A549 (cell line): ENCODE measurements at regions not wholly inside any gene's neighbourhood (a gene's known extent, or its start where the extent isn't known, plus 50 kb on each side); places are given as distances from the start of the nearest gene placed in this dataset.

Experiments
- ATAC-seq, 2 experiments: fragments of 200-7000 bp in 1 of 2; fragments of >200 bp in 1 of 2; cut with Nextera tagmentation in 1 of 2; cut with Tn5 transposase in 1 of 2; 3 replicates each; pipeline versions ENCODE4 v1.8.0 to v1.9.1; 2018 to 2020; ENCODE audit warnings: mild to moderate bottlenecking in 1 of 2, moderate library complexity in 1 of 2
- CTCF ChIA-PET: fragments of 300-600 bp; sonication (Branson Sonifier 250); formaldehyde crosslinking; extraction: SDS; loops from one replicate; lab custom pipeline; 2021; ENCODE audit warnings: antibody characterized with exemption, inconsistent platforms; lab: Yijun Ruan, JAX
- POLR2A ChIA-PET: fragments of 350-600 bp; formaldehyde crosslinking; extraction: SDS; loops from one replicate; lab custom pipeline; 2021; ENCODE audit warnings: antibody characterized with exemption, inconsistent platforms; lab: Yijun Ruan, JAX
- DNase-seq, 2 experiments: peaks; one replicate each; pipeline versions ENCODE4 v3.0.0 to v3.0.0-alpha.2; 2011 to 2016; ENCODE audit warnings: low read depth in 1 of 2, low spot score in 1 of 2
- FAIRE-seq: peaks from 2 replicates; lab custom pipeline; 2011; peaks lifted over from hg19 to GRCh38; lab: Jason Lieb, UNC
- H3K27ac ChIP-seq, 2 experiments: fragments of >200 bp; sonication (Bioruptor Twin); formaldehyde crosslinking; 3 replicates each; pipeline ENCODE4 v1.5.1; 2016 to 2017
- H3K4me1 ChIP-seq: fragments of >200 bp; sonication (Bioruptor Twin); formaldehyde crosslinking; 3 replicates; pipeline ENCODE4 v1.6.1; 2016
- H3K4me2 ChIP-seq: fragments of >200 bp; sonication (Bioruptor Twin); formaldehyde crosslinking; 3 replicates; pipeline ENCODE4 v1.6.1; 2016
- H3K4me3 ChIP-seq: fragments of >200 bp; sonication (Bioruptor Twin); formaldehyde crosslinking; 3 replicates; pipeline ENCODE4 v1.5.1; 2016
- H3K9me3 ChIP-seq: fragments of >200 bp; sonication (Bioruptor Twin); formaldehyde crosslinking; 3 replicates; pipeline ENCODE4 v1.6.1; 2016
- BHLHE40 ChIP-seq: IDR thresholded peaks from 2 replicates; pipeline ENCODE4 v1.6.1; 2012; ENCODE audit warnings: low read depth, low read length, inconsistent platforms
- CBX2 ChIP-seq: fragments of 200-600 bp; sonication (generic); IDR thresholded peaks from 2 replicates; pipeline ENCODE4 v1.6.1; 2016; ENCODE audit warnings: low read depth, mild to moderate bottlenecking, borderline replicate concordance
- CHD2 ChIP-seq: fragments of 150-350 bp; IDR thresholded peaks from 2 replicates; pipeline ENCODE4 v1.6.1; 2014; ENCODE audit warnings: low read length; ENCODE audit not compliant: partially characterized antibody
- CHD4 ChIP-seq: fragments of 200-600 bp; sonication (generic); IDR thresholded peaks from 2 replicates; pipeline ENCODE4 v1.6.1; 2016; ENCODE audit warnings: antibody characterized with exemption, mild to moderate bottlenecking, borderline replicate concordance
- E2F6 ChIP-seq: IDR thresholded peaks from 2 replicates; pipeline ENCODE4 v1.6.1; 2012; ENCODE audit warnings: low read depth, borderline replicate concordance
- ELK1 ChIP-seq: fragments of 150-350 bp; IDR thresholded peaks from 2 replicates; pipeline ENCODE4 v1.6.1; 2014; ENCODE audit warnings: low read depth, mild to moderate bottlenecking, low read length
- FOSL2 ChIP-seq, 2 experiments: fragments of 450-650 bp in 1 of 2; fragments of >200 bp in 1 of 2; sonication (Bioruptor Twin) in 1 of 2; formaldehyde crosslinking; IDR thresholded peaks; 2 replicates each; pipeline versions ENCODE4 v1.5.0 to v1.6.1; 2016 to 2020; ENCODE audit warnings: mild to moderate bottlenecking in 1 of 2, moderate library complexity in 1 of 2
- GATA3 ChIP-seq: IDR thresholded peaks from 2 replicates; pipeline ENCODE4 v1.6.1; 2012; ENCODE audit warnings: borderline replicate concordance
- HES2 ChIP-seq: fragments of >200 bp; sonication (Bioruptor Twin); formaldehyde crosslinking; IDR thresholded peaks from 2 replicates; pipeline ENCODE4 v1.6.1; 2016
- HEYL ChIP-seq: fragments of 250-450 bp; sonication (Bioruptor Pico); IDR thresholded peaks from 2 replicates; pipeline ENCODE4 v1.8.0; 2021; ENCODE audit warnings: mild to moderate bottlenecking, moderate library complexity
- HOXB5 ChIP-seq: fragments of 250-450 bp; sonication (Bioruptor Pico); IDR thresholded peaks from 2 replicates; pipeline ENCODE4 v1.5.0; 2020; ENCODE audit warnings: mild to moderate bottlenecking, moderate library complexity
- JUN ChIP-seq, 2 experiments: fragments of >200 bp; sonication (Bioruptor Twin); formaldehyde crosslinking; IDR thresholded peaks; 2 replicates in 1 of 2; 3 replicates in 1 of 2; pipeline ENCODE4 v1.6.1; 2016 to 2017
- JUNB ChIP-seq: fragments of >200 bp; sonication (Bioruptor Twin); formaldehyde crosslinking; IDR thresholded peaks from 2 replicates; pipeline ENCODE4 v1.6.1; 2016
- KDM1A ChIP-seq: fragments of 200-600 bp; sonication (generic); IDR thresholded peaks from 2 replicates; pipeline ENCODE4 v1.6.1; 2016; ENCODE audit warnings: low read depth, mild to moderate bottlenecking
- KDM5A ChIP-seq: fragments of 200-600 bp; sonication (generic); IDR thresholded peaks from 2 replicates; pipeline ENCODE4 v1.6.1; 2016; ENCODE audit warnings: antibody characterized with exemption, mild to moderate bottlenecking
- NFE2L2 ChIP-seq: fragments of 150-350 bp; conservative IDR thresholded peaks from 2 replicates; pipeline ENCODE4 v1.6.1; 2014; ENCODE audit warnings: low read length
- POLR2A ChIP-seq: IDR thresholded peaks from 2 replicates; pipeline ENCODE4 v1.6.1; 2012; ENCODE audit warnings: mild to moderate bottlenecking, low read length
- RCOR1 ChIP-seq: fragments of 150-350 bp; IDR thresholded peaks from 2 replicates; pipeline ENCODE4 v1.6.1; 2014; ENCODE audit warnings: antibody characterized with exemption, low read length, low read depth
- RFX5 ChIP-seq: fragments of 450-650 bp; IDR thresholded peaks from 2 replicates; pipeline ENCODE4 v1.7.1; 2014; ENCODE audit warnings: antibody characterized with exemption, mild to moderate bottlenecking, moderate library complexity
- SMC3 ChIP-seq: fragments of >200 bp; sonication (Bioruptor Twin); formaldehyde crosslinking; IDR thresholded peaks from 3 replicates; pipeline ENCODE4 v1.6.1; 2018; ENCODE audit warnings: inconsistent platforms
- SREBF2 ChIP-seq: fragments of 450-650 bp; IDR thresholded peaks from 2 replicates; pipeline ENCODE4 v1.6.1; 2014; ENCODE audit warnings: mild to moderate bottlenecking, moderate library complexity
- TFCP2L1 ChIP-seq: fragments of 250-450 bp; sonication (Bioruptor Pico); IDR thresholded peaks from 2 replicates; pipeline ENCODE4 v1.5.0; 2021; ENCODE audit warnings: mild to moderate bottlenecking
- USF2 ChIP-seq: fragments of 450-650 bp; IDR thresholded peaks from 2 replicates; pipeline ENCODE4 v1.6.1; 2014; ENCODE audit warnings: antibody characterized with exemption
- ZC3H11A ChIP-seq: fragments of 450-650 bp; IDR thresholded peaks from 2 replicates; pipeline ENCODE4 v1.6.1; 2014; ENCODE audit warnings: antibody characterized with exemption, mild to moderate bottlenecking
- WGBS: methylation state at CpG from one replicate; pipeline ENCODE4 v1.1.6; 2017; ENCODE audit errors: missing lambda C conversion rate; 5-methylcytosine and 5-hydroxymethylcytosine counted together
- TF ChIP-seq, protein P1 (sequence below): fragments of 200-600 bp; sonication (generic); IDR thresholded peaks from 2 replicates; pipeline ENCODE4 v1.6.1; 2016; ENCODE audit warnings: antibody characterized with exemption, mild to moderate bottlenecking, moderate library complexity
- TF ChIP-seq, protein P2 (sequence below): fragments of 250-450 bp; sonication (Bioruptor Pico); IDR thresholded peaks from 2 replicates; pipeline ENCODE4 v1.5.0; 2020; ENCODE audit warnings: low read depth, mild to moderate bottlenecking, moderate library complexity

GRCh38 chr4:126071346-126072333 is 756.9 kb downstream of the FAT4 start:
- no peak overlapping the region for H3K27ac ChIP-seq
- CTCF ChIA-PET: no interaction called here
- no peak overlapping the region for H3K4me3 ChIP-seq
- ATAC-seq (no peak), DNase-seq (no peak), FAIRE-seq (no peak)
- TF ChIP-seq FOSL2 (IDR thresholded peaks at IDR 0.05) (no peak), FOSL2 (CRISPR knock-in tag; IDR thresholded peaks at IDR 0.05) (no peak), CHD2 (no peak), E2F6 (no peak), ELK1 (no peak), GATA3 (no peak), USF2 (no peak), RCOR1 (no peak), ZC3H11A (no peak), SREBF2 (no peak), HES2 (no peak), JUN (IDR thresholded peaks at IDR 0.05) (no peak), NFE2L2 (no peak), CBX2 (no peak), BHLHE40 (no peak), CHD4 (no peak)
- TF ChIP-seq, protein P1, sequence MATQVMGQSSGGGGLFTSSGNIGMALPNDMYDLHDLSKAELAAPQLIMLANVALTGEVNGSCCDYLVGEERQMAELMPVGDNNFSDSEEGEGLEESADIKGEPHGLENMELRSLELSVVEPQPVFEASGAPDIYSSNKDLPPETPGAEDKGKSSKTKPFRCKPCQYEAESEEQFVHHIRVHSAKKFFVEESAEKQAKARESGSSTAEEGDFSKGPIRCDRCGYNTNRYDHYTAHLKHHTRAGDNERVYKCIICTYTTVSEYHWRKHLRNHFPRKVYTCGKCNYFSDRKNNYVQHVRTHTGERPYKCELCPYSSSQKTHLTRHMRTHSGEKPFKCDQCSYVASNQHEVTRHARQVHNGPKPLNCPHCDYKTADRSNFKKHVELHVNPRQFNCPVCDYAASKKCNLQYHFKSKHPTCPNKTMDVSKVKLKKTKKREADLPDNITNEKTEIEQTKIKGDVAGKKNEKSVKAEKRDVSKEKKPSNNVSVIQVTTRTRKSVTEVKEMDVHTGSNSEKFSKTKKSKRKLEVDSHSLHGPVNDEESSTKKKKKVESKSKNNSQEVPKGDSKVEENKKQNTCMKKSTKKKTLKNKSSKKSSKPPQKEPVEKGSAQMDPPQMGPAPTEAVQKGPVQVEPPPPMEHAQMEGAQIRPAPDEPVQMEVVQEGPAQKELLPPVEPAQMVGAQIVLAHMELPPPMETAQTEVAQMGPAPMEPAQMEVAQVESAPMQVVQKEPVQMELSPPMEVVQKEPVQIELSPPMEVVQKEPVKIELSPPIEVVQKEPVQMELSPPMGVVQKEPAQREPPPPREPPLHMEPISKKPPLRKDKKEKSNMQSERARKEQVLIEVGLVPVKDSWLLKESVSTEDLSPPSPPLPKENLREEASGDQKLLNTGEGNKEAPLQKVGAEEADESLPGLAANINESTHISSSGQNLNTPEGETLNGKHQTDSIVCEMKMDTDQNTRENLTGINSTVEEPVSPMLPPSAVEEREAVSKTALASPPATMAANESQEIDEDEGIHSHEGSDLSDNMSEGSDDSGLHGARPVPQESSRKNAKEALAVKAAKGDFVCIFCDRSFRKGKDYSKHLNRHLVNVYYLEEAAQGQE: no peak
- 18% methylated on average over 4 of the region's 4 CpGs for WGBS
- H3K4me2 ChIP-seq: no peak overlapping the region
- H3K4me1 ChIP-seq: no peaks in the 10 kb centered on the region
- no peaks in the 10 kb centered on the region for H3K9me3 ChIP-seq
- POLR2A ChIA-PET: no interaction called here

DNA sequence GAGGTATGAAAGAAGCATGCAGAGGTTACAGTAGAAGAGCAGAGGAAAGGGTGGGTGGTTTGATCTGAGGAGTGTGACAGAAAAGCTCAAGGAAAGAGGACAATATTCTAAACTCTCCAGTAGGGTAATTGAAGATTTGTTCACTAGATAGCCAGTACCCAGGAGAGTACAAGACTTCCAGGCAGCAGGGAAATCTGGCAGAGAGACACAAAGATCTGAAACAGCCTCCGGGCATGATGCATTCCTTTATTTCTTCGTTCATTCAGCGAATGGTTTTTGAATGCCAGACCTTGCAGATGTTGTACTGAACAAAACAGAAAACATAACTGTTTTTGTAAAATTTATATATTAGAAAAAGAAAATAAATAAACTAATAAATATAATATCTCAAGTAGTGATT is 766.6 kb downstream of the FAT4 start:
- POLR2A ChIA-PET: no interaction called here
- Histone ChIP-seq H3K4me3 (no peak overlapping the region), H3K9me3 (no peaks in the 10 kb centered on the region), H3K4me1 (no peaks in the 10 kb centered on the region), H3K4me2 (no peak overlapping the region), H3K27ac (no peak overlapping the region)
- 72% methylated on average over 3 of the region's 3 CpGs for WGBS
- DNase-seq (no peak), FAIRE-seq (no peak), ATAC-seq (no peak)
- TF ChIP-seq KDM1A: no peak
- TF ChIP-seq, protein P1: no peak
- TF ChIP-seq KDM5A: no peak
- no peak for TF ChIP-seq HOXB5 (CRISPR knock-in tag)
- TF ChIP-seq, protein P2, sequence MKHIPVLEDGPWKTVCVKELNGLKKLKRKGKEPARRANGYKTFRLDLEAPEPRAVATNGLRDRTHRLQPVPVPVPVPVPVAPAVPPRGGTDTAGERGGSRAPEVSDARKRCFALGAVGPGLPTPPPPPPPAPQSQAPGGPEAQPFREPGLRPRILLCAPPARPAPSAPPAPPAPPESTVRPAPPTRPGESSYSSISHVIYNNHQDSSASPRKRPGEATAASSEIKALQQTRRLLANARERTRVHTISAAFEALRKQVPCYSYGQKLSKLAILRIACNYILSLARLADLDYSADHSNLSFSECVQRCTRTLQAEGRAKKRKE (CRISPR knock-in tag): no peak
- TF ChIP-seq RFX5: no peak
- no peak for TF ChIP-seq POLR2A
- no peak for TF ChIP-seq SMC3
- no peak for TF ChIP-seq TFCP2L1 (CRISPR knock-in tag)
- no peak for TF ChIP-seq HEYL (CRISPR knock-in tag)
- no peak for TF ChIP-seq JUNB
- CTCF ChIA-PET: no interaction called here
